NCI-H146 treated with DMSO at 0.1 percent for 48 hours (cell line): ENCODE measurements at regions not wholly inside any gene's neighbourhood (a gene's known extent, or its start where the extent isn't known, plus 50 kb on each side); places are given as distances from the start of the nearest gene placed in this dataset.

Experiments
- DNase-seq: peaks from one replicate; lab custom pipeline; 2025; ENCODE audit not compliant: unreplicated experiment; lab: John Stamatoyannopoulos, UW

GRCh38 chr4:129641179-129641578 lies 545.2 kb downstream of the C4orf33 start:
- no peak for DNase-seq

- no peak for DNase-seq
Observed at GRCh38 chr4:129645461-129645860, 549.5 kb downstream of the C4orf33 start.

GRCh38 chr4:129668092-129668491 lies 572.1 kb downstream of the C4orf33 start:
- no peak for DNase-seq

- DNase-seq, result no peak
Observed at GRCh38 chr4:129672941-129673340, 577.0 kb downstream of the C4orf33 start.

GRCh38 chr4:129675036-129675435 lies 579.1 kb downstream of the C4orf33 start:
- no peak for DNase-seq

- no peak for DNase-seq
Observed at GRCh38 chr4:129676934-129677333, 581.0 kb downstream of the C4orf33 start.

GRCh38 chr4:129682586-129682985 lies 586.6 kb downstream of the C4orf33 start:
- DNase-seq, result no peak

GRCh38 chr4:129707949-129708348 lies 612.0 kb downstream of the C4orf33 start:
- no peak for DNase-seq

GRCh38 chr4:129708784-129709183 lies 612.8 kb downstream of the C4orf33 start:
- no peak for DNase-seq

GRCh38 chr4:129738175-129738574 lies 642.2 kb downstream of the C4orf33 start:
- DNase-seq, result no peak

- no peak for DNase-seq
Observed at GRCh38 chr4:129747756-129748155, 651.8 kb downstream of the C4orf33 start.

GRCh38 chr4:129748991-129749390 lies 653.0 kb downstream of the C4orf33 start:
- no peak for DNase-seq

- no peak for DNase-seq
Observed at GRCh38 chr4:129751646-129752045, 655.7 kb downstream of the C4orf33 start.

GRCh38 chr4:129783596-129783995 lies 687.6 kb downstream of the C4orf33 start:
- no peak for DNase-seq

- no peak for DNase-seq
Observed at GRCh38 chr4:129788486-129788885, 692.5 kb downstream of the C4orf33 start.

- DNase-seq, result no peak
Observed at GRCh38 chr4:129804461-129804981, 708.6 kb downstream of the C4orf33 start.

GRCh38 chr4:129806986-129807385 lies 711.0 kb downstream of the C4orf33 start:
- no peak for DNase-seq

- no peak for DNase-seq
Observed at GRCh38 chr4:129808242-129808641, 712.3 kb downstream of the C4orf33 start.

- DNase-seq, result no peak
Observed at GRCh38 chr4:129821073-129821472, 725.1 kb downstream of the C4orf33 start.

- no peak for DNase-seq
Observed at GRCh38 chr4:129821963-129822362, 726.0 kb downstream of the C4orf33 start.

GRCh38 chr4:129822701-129823100 lies 726.7 kb downstream of the C4orf33 start:
- peak; percentile 10 for DNase-seq

GRCh38 chr4:129823105-129823504 lies 727.2 kb downstream of the C4orf33 start:
- no peak for DNase-seq

GRCh38 chr4:129829373-129829772 lies 733.4 kb downstream of the C4orf33 start:
- DNase-seq, result no peak

- DNase-seq, result no peak
Observed at GRCh38 chr4:129839687-129840086, 743.7 kb downstream of the C4orf33 start.
